GM12878 (cell line): ENCODE measurements at regions not wholly inside any gene's neighbourhood (a gene's known extent, or its start where the extent isn't known, plus 50 kb on each side); places are given as distances from the start of the nearest gene placed in this dataset.

Experiments used
- ATAC-seq: fragments of 200-7000 bp; cut with Tn5 transposase; 3 replicates; pipeline ENCODE4 v1.9.1; 2020; ENCODE audit warnings: mild to moderate bottlenecking, moderate library complexity
- BruUV-seq: library from RNA; stranded (reverse); fragments of 400-500 nt; replicated peaks from 2 replicates; lab custom pipeline; 2021; lab: Mats Ljungman, UMichigan
- CTCF ChIA-PET: fragments of 300-600 bp; sonication (Branson Sonifier 250); formaldehyde crosslinking; extraction: SDS; loops from one replicate; lab custom pipeline; 2021; ENCODE audit warnings: inconsistent platforms; lab: Yijun Ruan, JAX
- POLR2A ChIA-PET: fragments of 350-600 bp; formaldehyde crosslinking; extraction: SDS; loops from one replicate; lab custom pipeline; 2021; ENCODE audit warnings: inconsistent platforms; lab: Charles Lee
- RAD21 ChIA-PET: fragments of 300-600 bp; sonication (Branson Sonifier 250); formaldehyde crosslinking; loops from one replicate; lab custom pipeline; 2023; ENCODE audit warnings: antibody characterized with exemption; ENCODE audit not compliant: unreplicated experiment; lab: Charles Lee
- SMC1A ChIA-PET: fragments of 300-600 bp; sonication (Branson Sonifier 250); formaldehyde crosslinking; loops from one replicate; lab custom pipeline; 2023; ENCODE audit not compliant: unreplicated experiment, uncharacterized antibody; lab: Charles Lee
- DNase-seq: peaks from one replicate; pipeline ENCODE4 v3.0.0-alpha.2; 2011; ENCODE audit warnings: low read depth, low spot score
- FAIRE-seq: peaks from 3 replicates; lab custom pipeline; 2011; peaks lifted over from hg19 to GRCh38; lab: Jason Lieb, UNC
- H2AFZ ChIP-seq: 2 replicates; pipeline ENCODE4 v1.6.0; 2011; ENCODE audit warnings: low read depth, low read length, control low read depth; ENCODE audit not compliant: control insufficient read depth
- H3K27ac ChIP-seq: 2 replicates; pipeline ENCODE4 v1.5.1; 2011; ENCODE audit warnings: control low read depth; ENCODE audit not compliant: control insufficient read depth, insufficient read depth
- H3K27me3 ChIP-seq, 2 experiments: replicated peaks in 1 of 2; 2 replicates each; pipeline versions ENCODE4 v1.6.0 to v1.6.1; 2011; ENCODE audit warnings: low read length in 1 of 2; ENCODE audit not compliant: control insufficient read depth in 2 of 2, insufficient read depth in 2 of 2
- H3K36me3 ChIP-seq, 2 experiments: 2 replicates each; pipeline ENCODE4 v1.5.1; 2011; ENCODE audit warnings: low read length in 1 of 2; ENCODE audit not compliant: control insufficient read depth in 2 of 2, insufficient read depth in 2 of 2
- H3K4me1 ChIP-seq: 2 replicates; pipeline ENCODE4 v1.6.1; 2011; ENCODE audit warnings: mild to moderate bottlenecking, low read length, moderate library complexity, mixed read lengths; ENCODE audit not compliant: control insufficient read depth, insufficient read depth
- H3K4me2 ChIP-seq: 2 replicates; pipeline ENCODE4 v1.6.0; 2011; ENCODE audit warnings: control low read depth; ENCODE audit not compliant: control insufficient read depth, insufficient read depth
- H3K4me3 ChIP-seq: fragments of 200-600 bp; sonication (generic); 2 replicates; pipeline ENCODE4 v1.5.1; 2016
- H3K79me2 ChIP-seq: 2 replicates; pipeline ENCODE4 v1.6.0; 2011; ENCODE audit warnings: low read length; ENCODE audit not compliant: control insufficient read depth, insufficient read depth
- H3K9ac ChIP-seq: 2 replicates; pipeline ENCODE4 v1.8.0; 2011; ENCODE audit warnings: low read length, control low read depth, mixed read lengths; ENCODE audit not compliant: control insufficient read depth, insufficient read depth
- H3K9me3 ChIP-seq: replicated peaks from 3 replicates; pipeline ENCODE4 v1.5.1; 2011; ENCODE audit warnings: mild to moderate bottlenecking, low read length; ENCODE audit not compliant: control insufficient read depth, insufficient read depth
- H4K20me1 ChIP-seq: 2 replicates; pipeline ENCODE4 v1.6.0; 2011; ENCODE audit not compliant: control insufficient read depth, insufficient read depth
- ATF2 ChIP-seq: IDR thresholded peaks from 2 replicates; pipeline ENCODE4 v1.6.1; 2012; ENCODE audit warnings: low read length, inconsistent platforms
- CBX5 ChIP-seq: sonication (generic); IDR thresholded peaks from 2 replicates; pipeline ENCODE4 v1.6.1; 2016; ENCODE audit warnings: low read depth, moderate library complexity, mild to moderate bottlenecking, inconsistent platforms
- CHD2 ChIP-seq: IDR thresholded peaks from 2 replicates; pipeline ENCODE4 v1.6.1; 2011; ENCODE audit warnings: low read depth, low read length, improper control_type of control experiment, borderline replicate concordance
- E4F1 ChIP-seq: fragments of 450-650 bp; IDR thresholded peaks from 2 replicates; pipeline ENCODE4 v1.6.1; 2018; ENCODE audit warnings: borderline replicate concordance, mild to moderate bottlenecking; ENCODE audit not compliant: partially characterized antibody
- FOXM1 ChIP-seq: IDR thresholded peaks from 2 replicates; pipeline ENCODE4 v1.6.1; 2012; ENCODE audit warnings: low read depth, mild to moderate bottlenecking, inconsistent platforms, low read length, moderate library complexity
- KDM1A ChIP-seq: fragments of 200-600 bp; sonication (generic); IDR thresholded peaks from 2 replicates; pipeline ENCODE4 v1.6.1; 2016; ENCODE audit warnings: borderline replicate concordance
- NFXL1 ChIP-seq: fragments of 450-650 bp; IDR thresholded peaks from 2 replicates; pipeline ENCODE4 v1.6.1; 2017; ENCODE audit warnings: antibody characterized with exemption, mild to moderate bottlenecking, borderline replicate concordance
- PBX3 ChIP-seq: IDR thresholded peaks from 2 replicates; pipeline ENCODE4 v1.6.1; 2011; ENCODE audit warnings: mild to moderate bottlenecking, low read depth, low read length, moderate library complexity; ENCODE audit not compliant: insufficient replicate concordance
- RAD51 ChIP-seq: fragments of 450-650 bp; IDR thresholded peaks from 2 replicates; pipeline ENCODE4 v1.6.1; 2016; ENCODE audit warnings: moderate library complexity, mild to moderate bottlenecking, inconsistent platforms
- STAT3 ChIP-seq: IDR thresholded peaks from 2 replicates; pipeline ENCODE4 v1.6.1; 2011; ENCODE audit warnings: low read depth, low read length, improper control_type of control experiment
- SUZ12 ChIP-seq: fragments of 200-600 bp; sonication (generic); IDR thresholded peaks from one replicate; pipeline ENCODE4 v1.6.1; 2018; ENCODE audit warnings: antibody characterized with exemption, mild to moderate bottlenecking; ENCODE audit not compliant: unreplicated experiment
- YBX1 ChIP-seq: fragments of 450-650 bp; IDR thresholded peaks from 2 replicates; pipeline ENCODE4 v1.6.1; 2016; ENCODE audit warnings: antibody characterized with exemption
- ZBED1 ChIP-seq: IDR thresholded peaks from 2 replicates; pipeline ENCODE4 v1.6.1; 2016; ENCODE audit warnings: borderline replicate concordance
- ZNF207 ChIP-seq: fragments of 450-650 bp; IDR thresholded peaks from 2 replicates; pipeline ENCODE4 v1.6.1; 2014; ENCODE audit warnings: antibody characterized with exemption, mild to moderate bottlenecking, borderline replicate concordance
- ZZZ3 ChIP-seq: IDR thresholded peaks from 2 replicates; pipeline ENCODE4 v1.6.1; 2011; ENCODE audit warnings: low read depth; ENCODE audit not compliant: control insufficient read depth, insufficient read length
- WGBS: methylation state at CpG from one replicate; pipeline ENCODE4 v1.1.6; 2016; ENCODE audit warnings: low lambda C conversion rate; ENCODE audit not compliant: insufficient replicate concordance, insufficient coverage; ENCODE audit errors: missing lambda C conversion rate; 5-methylcytosine and 5-hydroxymethylcytosine counted together
- in situ Hi-C: fragments of 300-500 bp; cut with MboI; formaldehyde crosslinking; loops from 9 replicates; pipeline ENCODE4 v1.14.3; 2018; ENCODE audit warnings: mixed read lengths
- intact Hi-C: fragments of 100-400 bp; cut with micrococcal nuclease; formaldehyde crosslinking; loops from one replicate; pipeline ENCODE4 v1.14.2; 2022; ENCODE audit not compliant: unreplicated experiment
- TF ChIP-seq, protein P1 (sequence below): fragments of 450-650 bp; IDR thresholded peaks from 2 replicates; pipeline ENCODE4 v1.6.1; 2017; ENCODE audit warnings: mild to moderate bottlenecking, moderate library complexity

DNA sequence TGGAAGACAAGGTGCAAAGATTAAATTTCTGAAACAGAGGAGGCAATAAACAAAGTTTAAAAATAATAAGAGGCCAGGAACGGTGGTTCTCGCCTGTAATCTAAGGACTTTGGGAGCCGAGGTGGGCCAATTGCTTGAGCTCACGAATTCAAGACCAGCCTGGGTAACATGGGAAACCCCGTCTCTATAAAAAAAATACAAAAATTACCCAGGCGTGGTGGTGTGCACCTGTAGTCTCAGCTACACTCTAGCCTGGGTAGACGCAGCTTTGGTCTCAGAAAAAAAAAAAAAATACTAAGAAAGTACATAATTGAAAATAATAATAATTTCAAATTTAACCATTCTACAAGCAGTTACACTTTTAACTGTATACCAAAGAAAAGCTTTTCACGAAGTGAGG is 744.6 kb upstream of the POU3F3 start (continued):
- TF ChIP-seq, protein P1, sequence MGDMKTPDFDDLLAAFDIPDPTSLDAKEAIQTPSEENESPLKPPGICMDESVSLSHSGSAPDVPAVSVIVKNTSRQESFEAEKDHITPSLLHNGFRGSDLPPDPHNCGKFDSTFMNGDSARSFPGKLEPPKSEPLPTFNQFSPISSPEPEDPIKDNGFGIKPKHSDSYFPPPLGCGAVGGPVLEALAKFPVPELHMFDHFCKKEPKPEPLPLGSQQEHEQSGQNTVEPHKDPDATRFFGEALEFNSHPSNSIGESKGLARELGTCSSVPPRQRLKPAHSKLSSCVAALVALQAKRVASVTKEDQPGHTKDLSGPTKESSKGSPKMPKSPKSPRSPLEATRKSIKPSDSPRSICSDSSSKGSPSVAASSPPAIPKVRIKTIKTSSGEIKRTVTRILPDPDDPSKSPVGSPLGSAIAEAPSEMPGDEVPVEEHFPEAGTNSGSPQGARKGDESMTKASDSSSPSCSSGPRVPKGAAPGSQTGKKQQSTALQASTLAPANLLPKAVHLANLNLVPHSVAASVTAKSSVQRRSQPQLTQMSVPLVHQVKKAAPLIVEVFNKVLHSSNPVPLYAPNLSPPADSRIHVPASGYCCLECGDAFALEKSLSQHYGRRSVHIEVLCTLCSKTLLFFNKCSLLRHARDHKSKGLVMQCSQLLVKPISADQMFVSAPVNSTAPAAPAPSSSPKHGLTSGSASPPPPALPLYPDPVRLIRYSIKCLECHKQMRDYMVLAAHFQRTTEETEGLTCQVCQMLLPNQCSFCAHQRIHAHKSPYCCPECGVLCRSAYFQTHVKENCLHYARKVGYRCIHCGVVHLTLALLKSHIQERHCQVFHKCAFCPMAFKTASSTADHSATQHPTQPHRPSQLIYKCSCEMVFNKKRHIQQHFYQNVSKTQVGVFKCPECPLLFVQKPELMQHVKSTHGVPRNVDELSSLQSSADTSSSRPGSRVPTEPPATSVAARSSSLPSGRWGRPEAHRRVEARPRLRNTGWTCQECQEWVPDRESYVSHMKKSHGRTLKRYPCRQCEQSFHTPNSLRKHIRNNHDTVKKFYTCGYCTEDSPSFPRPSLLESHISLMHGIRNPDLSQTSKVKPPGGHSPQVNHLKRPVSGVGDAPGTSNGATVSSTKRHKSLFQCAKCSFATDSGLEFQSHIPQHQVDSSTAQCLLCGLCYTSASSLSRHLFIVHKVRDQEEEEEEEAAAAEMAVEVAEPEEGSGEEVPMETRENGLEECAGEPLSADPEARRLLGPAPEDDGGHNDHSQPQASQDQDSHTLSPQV = no peak
- no peak for TF ChIP-seq RAD51

DNA sequence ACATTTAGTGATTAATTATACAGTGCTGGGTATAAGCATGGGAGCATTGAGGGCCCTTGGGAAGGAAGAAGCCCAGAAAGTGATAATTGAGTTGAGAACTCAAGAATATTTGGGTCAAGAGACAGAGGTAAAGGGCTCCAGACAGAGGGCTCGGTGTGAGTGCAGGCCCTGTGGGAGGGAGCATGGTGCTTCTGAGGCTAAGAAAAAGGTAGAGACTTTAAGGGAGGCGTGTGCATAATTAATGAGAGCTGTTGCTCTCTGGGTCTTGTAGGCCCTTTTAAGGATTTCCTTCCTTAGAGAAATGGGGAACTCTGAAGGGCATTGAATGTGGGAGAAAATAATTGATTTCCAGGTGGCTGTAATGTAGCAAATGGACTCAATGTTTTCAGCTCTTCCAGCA is 735.0 kb upstream of the POU3F3 start:
- Histone ChIP-seq H3K9me3 (no peaks in the 10 kb centered on the region), H3K36me3 (no peaks in the 10 kb centered on the region), H3K27ac (no peak overlapping the region), H3K79me2 (no peaks in the 10 kb centered on the region), H3K4me3 (no peak overlapping the region), H3K4me2 (no peak overlapping the region), H3K27me3 (no peaks in the 10 kb centered on the region), H4K20me1 (no peaks in the 10 kb centered on the region), H3K4me1 (no peaks in the 10 kb centered on the region), H2AFZ (no peak overlapping the region), H3K9ac (no peak overlapping the region)
- RAD21 ChIA-PET = no interaction called here
- SMC1A ChIA-PET = no interaction called here
- intact Hi-C loops (no loop called here), in situ Hi-C loops (no loop called here)
- DNase-seq = no peak
- no TSS peak for BruUV-seq
- 0% methylated on average over 2 of the region's 2 CpGs for WGBS
- ATAC-seq = no peak
- POLR2A ChIA-PET = no interaction called here
- no peak for FAIRE-seq
- CTCF ChIA-PET = no interaction called here
- TF ChIP-seq ATF2 (no peak), CHD2 (no peak), STAT3 (no peak), ZBED1 (no peak), ZZZ3 (no peak), ZNF207 (no peak), FOXM1 (no peak), PBX3 (no peak), YBX1 (no peak), CBX5 (no peak), NFXL1 (no peak), SUZ12 (no peak), KDM1A (no peak), E4F1 (no peak)
